K562 (cell line): ENCODE measurements at regions not wholly inside any gene's neighbourhood (a gene's known extent, or its start where the extent isn't known, plus 50 kb on each side); places are given as distances from the start of the nearest gene placed in this dataset.

Experiments
- ATAC-seq: fragments of 200-7000 bp; cut with Tn5 transposase; 3 replicates; pipeline ENCODE4 v1.9.1; 2020; ENCODE audit warnings: moderate library complexity
- BruUV-seq: library from RNA; stranded (reverse); fragments of 400-500 nt; replicated peaks from 2 replicates; lab custom pipeline; 2021; lab: Mats Ljungman, UMichigan
- CTCF ChIA-PET: fragments of 300-600 bp; formaldehyde crosslinking; extraction: SDS; loops from one replicate; lab custom pipeline; 2021; ENCODE audit warnings: low intra/inter-chr PET ratio; lab: Yijun Ruan, JAX
- POLR2A ChIA-PET: fragments of 300-600, 350-650 bp; sonication (Branson Sonifier 250); formaldehyde crosslinking; extraction: SDS; loops from one replicate; lab custom pipeline; 2021; ENCODE audit warnings: antibody characterized with exemption, inconsistent platforms; lab: Yijun Ruan, JAX
- DNase-seq, 4 experiments: peaks; one replicate each; pipeline versions ENCODE4 v3.0.0 to v3.0.0-alpha.2; 2011 to 2018; ENCODE audit warnings: low spot score in 3 of 4, mixed read lengths in 3 of 4; ENCODE audit errors: extremely low read depth in 1 of 4
- FAIRE-seq: peaks from 2 replicates; lab custom pipeline; 2011; peaks lifted over from hg19 to GRCh38; lab: Jason Lieb, UNC
- H2AFZ ChIP-seq: 2 replicates; pipeline ENCODE4 v1.6.0; 2011; ENCODE audit warnings: low read depth, low read length, control low read depth, inconsistent platforms
- H3K27ac ChIP-seq: fragments of 200-600 bp; 3 replicates; pipeline ENCODE4 v1.8.0; 2011; ENCODE audit warnings: low read depth, mild to moderate bottlenecking, control low read depth, inconsistent platforms, low read length, moderate library complexity, mixed read lengths; ENCODE audit errors: extremely low read depth
- H3K27me3 ChIP-seq, 2 experiments: fragments of 300-600 bp in 1 of 2; 2 replicates in 1 of 2; 3 replicates in 1 of 2; pipeline versions ENCODE4 v1.6.0 to v1.8.0; 2011; ENCODE audit warnings: inconsistent platforms in 2 of 2, low read length in 2 of 2, mild to moderate bottlenecking in 1 of 2, mixed read lengths in 1 of 2, moderate library complexity in 1 of 2; ENCODE audit not compliant: control insufficient read depth in 2 of 2, insufficient read depth in 2 of 2
- H3K36me3 ChIP-seq: fragments of 300-600 bp; 3 replicates; pipeline ENCODE4 v1.8.0; 2011; ENCODE audit warnings: mild to moderate bottlenecking, low read length, inconsistent platforms; ENCODE audit not compliant: control insufficient read depth, insufficient read depth
- H3K4me1 ChIP-seq, 2 experiments: fragments of 200-600 bp in 1 of 2; replicated peaks in 1 of 2; 2 replicates in 1 of 2; 3 replicates in 1 of 2; pipeline versions ENCODE4 v1.5.1 to v1.8.0; 2011; ENCODE audit warnings: inconsistent platforms in 2 of 2, low read length in 2 of 2, mild to moderate bottlenecking in 1 of 2, mixed read lengths in 1 of 2, moderate library complexity in 1 of 2; ENCODE audit not compliant: control insufficient read depth in 2 of 2, insufficient read depth in 2 of 2
- H3K4me2 ChIP-seq: 2 replicates; pipeline ENCODE4 v1.6.1; 2011; ENCODE audit warnings: low read length, control low read depth, inconsistent platforms, mixed read lengths; ENCODE audit not compliant: insufficient read depth
- H3K4me3 ChIP-seq: fragments of 200-600 bp; sonication (generic), shearing (Covaris generic); 2 replicates; pipeline ENCODE4 v1.5.1; 2016; ENCODE audit warnings: control low read depth, inconsistent platforms
- H3K79me2 ChIP-seq: fragments of 200-600 bp; 3 replicates; pipeline ENCODE4 v1.8.0; 2011; ENCODE audit warnings: low read length, inconsistent platforms; ENCODE audit not compliant: control insufficient read depth, insufficient read depth
- H3K9ac ChIP-seq, 2 experiments: 2 replicates each; pipeline versions ENCODE4 v1.6.0 to v1.6.1; 2011; ENCODE audit warnings: low read depth in 2 of 2, low read length in 2 of 2, control low read depth in 1 of 2, inconsistent platforms in 1 of 2, mild to moderate bottlenecking in 1 of 2, mixed read lengths in 1 of 2; ENCODE audit not compliant: insufficient read depth in 1 of 2
- H3K9me1 ChIP-seq: one replicate; pipeline ENCODE4 v1.6.0; 2011; ENCODE audit warnings: inconsistent platforms, mild to moderate bottlenecking, low read length, moderate library complexity; ENCODE audit not compliant: control insufficient read depth, insufficient read depth
- H3K9me3 ChIP-seq: replicated peaks from 2 replicates; pipeline ENCODE4 v1.5.1; 2011; ENCODE audit warnings: low read depth, low read length, inconsistent platforms; ENCODE audit not compliant: control insufficient read depth, insufficient read depth
- H4K20me1 ChIP-seq: replicated peaks from 2 replicates; pipeline ENCODE4 v1.6.1; 2011; ENCODE audit warnings: low read length, inconsistent platforms, mixed read lengths; ENCODE audit not compliant: control insufficient read depth, insufficient read depth
- ATF7 ChIP-seq: fragments of 450-650 bp; IDR thresholded peaks from 2 replicates; pipeline ENCODE4 v1.7.1; 2014; ENCODE audit warnings: mild to moderate bottlenecking, moderate library complexity
- CREB5 ChIP-seq: fragments of 250-450 bp; sonication (Bioruptor Pico); IDR thresholded peaks from 2 replicates; pipeline ENCODE4 v1.5.0; 2020; ENCODE audit warnings: mild to moderate bottlenecking
- ESRRB ChIP-seq: fragments of 250-450 bp; sonication (Bioruptor Pico); IDR thresholded peaks from 2 replicates; pipeline ENCODE4 v1.5.0; 2020; ENCODE audit warnings: mild to moderate bottlenecking, moderate library complexity, borderline replicate concordance
- FOXJ2 ChIP-seq: fragments of 200-800 bp; sonication (Bioruptor generic); IDR thresholded peaks from 2 replicates; pipeline ENCODE4 v1.6.1; 2016; ENCODE audit warnings: missing genetic modification characterization, missing compliant biosample characterization
- HMBOX1 ChIP-seq: sonication (generic); IDR thresholded peaks from 2 replicates; pipeline ENCODE4 v1.6.1; 2016
- NCOR1 ChIP-seq: fragments of 450-650 bp; IDR thresholded peaks from 2 replicates; pipeline ENCODE4 v1.6.1; 2016; ENCODE audit warnings: mild to moderate bottlenecking, moderate library complexity
- PBX2 ChIP-seq, 2 experiments: IDR thresholded peaks in 1 of 2; conservative IDR thresholded peaks in 1 of 2; 2 replicates each; pipeline ENCODE4 v1.6.1; 2016; ENCODE audit warnings: low read depth in 2 of 2, mild to moderate bottlenecking in 1 of 2, missing compliant biosample characterization in 1 of 2, missing genetic modification characterization in 1 of 2, moderate library complexity in 1 of 2
- PKNOX1 ChIP-seq: fragments of 450-650 bp; IDR thresholded peaks from 2 replicates; pipeline ENCODE4 v1.6.1; 2016
- PTBP1 ChIP-seq: fragments of 200-400 bp; formaldehyde crosslinking; IDR thresholded peaks from 2 replicates; pipeline ENCODE4 v1.6.1; 2017; ENCODE audit warnings: low read depth, low read length
- SPI1 ChIP-seq: IDR thresholded peaks from 2 replicates; pipeline ENCODE4 v1.6.1; 2011; ENCODE audit warnings: low read depth, low read length, control low read depth, borderline replicate concordance
- TEAD4 ChIP-seq, 2 experiments: sonication (generic) in 1 of 2; formaldehyde crosslinking in 1 of 2; IDR thresholded peaks; 2 replicates each; pipeline versions ENCODE4 v1.6.1 to v1.8.0; 2012 to 2022; ENCODE audit warnings: borderline replicate concordance in 1 of 2, inconsistent platforms in 1 of 2, low read length in 1 of 2, mild to moderate bottlenecking in 1 of 2, missing genetic modification reagents in 1 of 2
- THRB ChIP-seq: fragments of 450-650 bp; formaldehyde crosslinking; conservative IDR thresholded peaks from 2 replicates; pipeline ENCODE4 v1.4.0; 2022; ENCODE audit warnings: mild to moderate bottlenecking, missing genetic modification characterization
- ZBTB1 ChIP-seq: sonication (generic); formaldehyde crosslinking; IDR thresholded peaks from 2 replicates; pipeline ENCODE4 v1.8.1; 2023; ENCODE audit warnings: missing genetic modification reagents, low read depth, mild to moderate bottlenecking, borderline replicate concordance
- ZBTB9 ChIP-seq: fragments of 450-650 bp; formaldehyde crosslinking; IDR thresholded peaks from 2 replicates; pipeline ENCODE4 v1.4.0; 2020; ENCODE audit warnings: mild to moderate bottlenecking, moderate library complexity
- WGBS: fragments of 100-300 bp; shearing (Covaris generic); methylation state at CpG from one replicate; pipeline ENCODE4 v1.1.6; 2016; ENCODE audit warnings: low coverage, mixed read lengths; ENCODE audit not compliant: insufficient coverage; ENCODE audit errors: missing lambda C conversion rate; 5-methylcytosine and 5-hydroxymethylcytosine counted together
- in situ Hi-C: fragments of 300-500 bp; cut with MboI; formaldehyde crosslinking; loops from 4 replicates; pipeline ENCODE4 v1.15.0; 2018; ENCODE audit warnings: inconsistent platforms, mixed read lengths
- intact Hi-C: fragments of 100-400 bp; cut with micrococcal nuclease; formaldehyde crosslinking; loops from 2 replicates; pipeline ENCODE4 v1.14.2; 2022

- ChIA-PET CTCF (no interaction called here), POLR2A (no interaction called here)
- TF ChIP-seq PTBP1, result no peak
- TF ChIP-seq CREB5 (CRISPR knock-in tag), result no peak
- TF ChIP-seq PKNOX1, result no peak
- TF ChIP-seq SPI1, result no peak
- no peak for TF ChIP-seq NCOR1
- TF ChIP-seq HMBOX1, result no peak
- TF ChIP-seq PBX2 (CRISPR knock-in tag; IDR thresholded peaks at IDR 0.05; ENCODE audit: low read depth), result no peak
- TF ChIP-seq PBX2 (tag; conservative IDR thresholded peaks at IDR 0.05; ENCODE audit: low read depth), result no peak
- no peak for TF ChIP-seq ZBTB1 (CRISPR knock-in tag)
- no peak for TF ChIP-seq ATF7
- TF ChIP-seq FOXJ2, result no peak
- TF ChIP-seq THRB (CRISPR knock-in tag), result no peak
- TF ChIP-seq ZBTB9 (CRISPR knock-in tag), result no peak
- no peak for TF ChIP-seq TEAD4 (IDR thresholded peaks at IDR 0.05; ENCODE audit: low read length)
- no peak for TF ChIP-seq TEAD4 (CRISPR knock-in tag; IDR thresholded peaks at IDR 0.05; ENCODE audit: borderline replicate concordance)
- TF ChIP-seq ESRRB, result no peak
- intact Hi-C loops, result no loop called here
- ATAC-seq (no peak), DNase-seq (no peak), FAIRE-seq (no peak)
- WGBS, result 2% methylated on average over 4 of the region's 4 CpGs
- Histone ChIP-seq H3K4me3 (no peak overlapping the region), H3K79me2 (no peaks in the 10 kb centered on the region), H4K20me1 (no peaks in the 10 kb centered on the region), H3K4me2 (no peak overlapping the region), H3K27ac (no peak overlapping the region), H2AFZ (no peak overlapping the region), H3K9me1 (no peaks in the 10 kb centered on the region), H3K36me3 (no peaks in the 10 kb centered on the region), H3K9ac (no peak overlapping the region), H3K9me3 (no peaks in the 10 kb centered on the region), H3K27me3 (no peaks in the 10 kb centered on the region), H3K4me1 (no peaks in the 10 kb centered on the region)
- in situ Hi-C loops, result no loop called here
- no TSS peak for BruUV-seq
These were observed 291.5 kb upstream of the TRPC7 start for GRCh38 chr5:136656811-136657210.
